H1 (cell line): ENCODE measurements at regions not wholly inside any gene's neighbourhood (a gene's known extent, or its start where the extent isn't known, plus 50 kb on each side); places are given as distances from the start of the nearest gene placed in this dataset.

Experiments used
- ATF3 ChIP-seq: IDR thresholded peaks from 2 replicates; pipeline ENCODE4 v1.6.1; 2011; ENCODE audit warnings: low read depth, mild to moderate bottlenecking, low read length; ENCODE audit not compliant: insufficient read depth
- BACH1 ChIP-seq: IDR thresholded peaks from 2 replicates; pipeline ENCODE4 v1.6.1; 2012; ENCODE audit warnings: low read length, improper control_type of control experiment
- CEBPB ChIP-seq: IDR thresholded peaks from 2 replicates; pipeline ENCODE4 v1.6.1; 2012; ENCODE audit warnings: low read depth, low read length
- CHD2 ChIP-seq: IDR thresholded peaks from 2 replicates; pipeline ENCODE4 v1.6.1; 2012; ENCODE audit warnings: low read length, improper control_type of control experiment
- CTCF ChIP-seq, 3 experiments: IDR thresholded peaks; 1 replicate in 2 of 3; 2 replicates in 1 of 3; pipeline versions ENCODE4 v1.5.1 to v1.6.1; 2011; ENCODE audit warnings: low read length in 3 of 3, mild to moderate bottlenecking in 3 of 3, inconsistent platforms in 2 of 3, low read depth in 1 of 3, moderate library complexity in 1 of 3; ENCODE audit not compliant: insufficient read depth in 1 of 3; ENCODE audit errors: control extremely low read depth in 1 of 3
- POLR2AphosphoS5 ChIP-seq: IDR thresholded peaks from 2 replicates; pipeline ENCODE4 v1.6.1; 2011; ENCODE audit warnings: low read depth, low read length
- RAD21 ChIP-seq, 2 experiments: IDR thresholded peaks in 1 of 2; conservative IDR thresholded peaks in 1 of 2; 2 replicates each; pipeline ENCODE4 v1.6.1; 2011; ENCODE audit warnings: low read depth in 2 of 2, low read length in 2 of 2, improper control_type of control experiment in 1 of 2, inconsistent platforms in 1 of 2, mild to moderate bottlenecking in 1 of 2, moderate library complexity in 1 of 2

- TF ChIP-seq CTCF (IDR thresholded peaks at IDR 0.05; ENCODE audit: control extremely low read depth in 1 of 3, insufficient read depth in 1 of 3, low read depth in 1 of 3, low read length in 3 of 3) (no peak), CEBPB (no peak), RAD21 (IDR thresholded peaks at IDR 0.05 in 1 of 2, conservative IDR thresholded peaks at IDR 0.05 in 1 of 2; ENCODE audit: low read depth in 2 of 2, low read length in 2 of 2) (no peak), ATF3 (no peak), BACH1 (no peak), POLR2AphosphoS5 (no peak), CHD2 (no peak)
Observed at GRCh38 chr1:187624812-187625545, 796.2 kb downstream of the PLA2G4A start.
